Erythroblast (primary cell): ENCODE measurements at regions not wholly inside any gene's neighbourhood (a gene's known extent, or its start where the extent isn't known, plus 50 kb on each side); places are given as distances from the start of the nearest gene placed in this dataset.
"Not testable (repeated sequence)": the region's sequence is repeated elsewhere in the genome, so short reads cannot be mapped to it uniquely, and the experiment has no call there.

Experiments used
- DNase-seq, 2 experiments: peaks; one replicate each; lab custom pipeline; 2025; lab: John Stamatoyannopoulos, UW
- GATA1 ChIP-seq: IDR thresholded peaks from 2 replicates; pipeline ENCODE4 v1.6.1; 2011; ENCODE audit warnings: low read depth, mild to moderate bottlenecking, control low read depth, low read length, moderate library complexity
- POLR2A ChIP-seq: IDR thresholded peaks from 2 replicates; pipeline ENCODE4 v1.6.1; 2011; ENCODE audit warnings: mild to moderate bottlenecking, low read length

DNA sequence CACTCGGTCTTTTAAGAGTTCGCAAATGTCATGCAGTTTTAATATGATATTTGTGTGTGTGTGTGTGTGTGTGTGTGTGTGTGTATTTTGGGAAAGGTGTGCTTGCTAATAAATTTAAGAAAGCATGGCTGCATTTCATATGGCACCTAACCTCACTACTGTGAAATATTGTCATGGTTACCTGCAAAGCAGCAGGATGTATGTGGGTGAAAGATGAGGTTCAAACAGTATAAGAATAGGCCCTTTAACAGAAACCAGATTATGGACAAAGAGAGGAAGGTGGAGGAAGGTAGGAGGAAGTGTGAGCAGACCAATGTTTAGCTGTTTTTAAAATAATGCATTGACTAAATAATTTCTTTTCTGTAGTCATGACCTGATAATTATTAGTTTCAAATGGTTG, 73.5 kb upstream of the CACNA2D1 start:
- no peak for TF ChIP-seq GATA1
- TF ChIP-seq POLR2A = no peak
- no peak for DNase-seq

DNA sequence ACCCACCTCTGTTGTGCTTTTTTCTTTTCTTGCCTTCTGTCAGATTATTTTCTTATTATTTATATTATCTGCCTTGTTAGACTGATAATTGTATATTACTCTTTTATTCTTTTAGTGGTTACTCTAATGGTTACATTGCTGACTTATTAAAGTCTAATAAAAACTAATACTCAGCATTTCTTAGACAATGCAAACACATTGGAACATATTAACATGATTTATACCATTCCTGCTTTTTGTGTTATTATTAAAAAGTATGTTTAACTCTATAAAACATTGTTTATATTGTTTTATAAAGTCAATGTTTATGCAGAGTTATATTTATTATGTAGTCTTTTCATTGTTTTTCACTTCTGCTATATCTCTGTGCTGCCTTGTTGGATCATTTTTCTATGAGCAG, 68.0 kb upstream of the CACNA2D1 start:
- DNase-seq = no peak
- TF ChIP-seq GATA1 (no peak), POLR2A (no peak)

DNA sequence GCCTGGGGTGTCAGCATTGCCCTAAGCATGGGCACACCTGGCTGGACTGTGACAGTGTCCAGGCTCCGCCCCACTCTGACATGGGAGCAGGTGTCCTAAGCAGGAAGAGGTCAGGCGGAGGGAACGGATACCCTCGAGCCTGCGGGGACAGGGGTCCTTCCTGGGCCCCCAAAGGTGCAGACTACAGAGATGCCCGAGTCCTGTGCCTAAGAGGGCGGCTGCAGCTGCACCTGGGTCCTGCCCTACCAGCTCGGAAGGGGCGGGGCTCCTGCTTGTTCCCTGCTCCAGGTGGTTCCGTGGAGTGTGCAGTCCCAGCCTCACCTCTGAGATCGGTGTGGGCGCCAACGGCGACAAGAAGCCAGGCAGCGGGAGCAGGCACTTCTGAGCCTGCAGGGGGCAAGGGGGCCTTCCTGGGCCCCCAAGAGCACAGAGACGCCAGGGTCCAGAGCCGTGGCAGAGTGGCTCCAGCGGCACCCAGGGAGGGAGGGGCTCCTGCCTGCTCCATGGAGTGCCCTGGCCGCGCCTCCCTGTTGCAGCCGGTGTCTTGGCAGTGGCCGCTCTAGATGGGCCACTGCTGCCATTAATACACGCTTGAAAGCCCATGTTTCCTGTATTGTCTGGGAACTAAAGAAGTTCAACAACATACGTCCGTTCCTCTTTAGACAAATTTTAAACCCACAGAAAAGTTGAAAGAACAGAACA, 64.5 kb upstream of the CACNA2D1 start:
- TF ChIP-seq POLR2A (no peak), GATA1 (no peak)
- DNase-seq = no peak

DNA sequence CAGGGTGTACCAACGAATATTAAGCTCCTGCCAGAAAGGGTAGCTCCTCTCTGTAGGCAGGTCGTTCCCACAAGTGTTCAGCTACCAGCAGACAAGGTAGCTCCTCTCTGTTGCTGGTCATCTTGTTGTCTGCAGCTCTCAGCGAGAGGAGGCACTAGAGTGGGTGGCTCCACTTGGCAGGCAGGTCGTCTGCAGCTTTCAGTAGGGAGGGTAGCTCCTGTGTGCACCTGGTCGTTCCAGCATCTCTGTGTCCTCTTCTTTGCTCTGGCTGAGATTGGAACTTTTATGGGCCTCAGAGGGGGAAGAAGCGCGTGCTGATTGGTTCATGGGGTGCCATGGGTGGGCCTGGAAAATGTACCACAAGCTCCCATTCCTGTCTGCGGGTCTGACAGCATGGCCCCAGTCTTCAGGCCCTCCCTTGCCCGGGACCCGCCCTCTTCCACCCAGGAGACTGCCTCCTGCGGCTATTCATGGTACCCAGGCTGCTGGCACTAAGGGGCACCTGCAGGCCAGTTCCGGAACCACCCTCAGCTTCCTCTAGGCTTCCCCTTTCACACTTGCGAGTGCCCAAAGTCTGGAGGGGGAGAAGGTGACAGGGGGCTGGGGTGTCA, 63.9 kb upstream of the CACNA2D1 start:
- DNase-seq = no peak
- TF ChIP-seq POLR2A = no peak

DNA sequence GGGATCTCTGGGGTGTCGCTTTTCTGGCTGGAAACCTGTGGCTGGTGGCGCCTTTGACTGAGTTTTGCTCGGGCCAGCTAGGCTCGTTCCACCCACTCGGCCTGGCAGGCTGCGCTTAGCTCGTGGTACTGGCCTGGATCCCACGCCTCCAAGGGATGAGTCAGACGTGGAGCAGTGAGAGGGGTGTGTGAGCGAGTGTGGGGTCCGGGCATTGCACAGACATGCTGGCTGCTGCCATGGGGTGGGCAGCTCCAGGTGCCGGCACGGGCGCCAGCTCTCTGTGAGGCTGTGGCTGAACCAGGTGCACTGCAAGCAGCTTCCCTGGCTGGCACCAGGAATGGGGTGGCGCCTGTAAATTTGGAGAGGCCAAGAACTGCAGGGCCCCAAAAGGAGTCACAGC, 63.1 kb upstream of the CACNA2D1 start:
- DNase-seq = no peak
- TF ChIP-seq POLR2A (no peak), GATA1 (no peak)

DNA sequence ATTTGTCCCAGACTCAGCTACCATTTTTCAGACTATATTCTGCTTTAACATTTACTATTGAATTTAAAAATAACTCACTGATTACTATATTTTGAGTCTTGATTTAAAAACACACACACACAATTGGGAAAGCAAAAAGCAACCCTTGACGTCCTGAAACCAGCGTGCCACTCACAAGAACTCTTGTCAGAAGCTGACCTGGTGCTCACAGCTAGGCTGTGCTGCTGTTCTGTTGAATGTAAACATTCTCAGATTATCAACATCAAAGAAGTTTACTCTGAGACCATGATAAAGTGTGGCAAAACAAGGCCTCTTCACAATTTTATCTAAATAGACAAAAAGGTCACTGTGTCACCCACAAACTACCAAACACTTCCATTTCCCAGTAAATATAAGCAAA, 62.6 kb upstream of the CACNA2D1 start:
- TF ChIP-seq POLR2A = no peak
- TF ChIP-seq GATA1 = no peak
- no peak for DNase-seq

DNA sequence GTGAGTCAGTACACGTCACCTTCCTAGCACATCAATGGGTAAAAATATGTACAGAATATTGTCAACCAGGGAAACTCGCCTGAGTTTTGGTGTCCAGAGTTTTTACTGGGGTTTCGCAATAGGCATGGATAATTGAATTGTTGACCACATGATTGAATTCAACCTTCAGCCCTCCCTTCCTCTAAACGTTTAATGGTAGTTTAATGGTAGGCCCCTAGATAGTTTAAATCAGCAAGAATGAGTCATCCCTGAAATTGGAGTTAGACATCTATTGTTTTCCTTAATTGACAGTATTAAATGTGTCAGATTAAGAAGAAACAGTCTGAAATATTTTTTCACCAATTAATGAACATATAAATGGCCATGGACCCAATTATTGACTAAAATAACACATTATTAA, 57.8 kb upstream of the CACNA2D1 start:
- no peak for DNase-seq
- TF ChIP-seq GATA1 (no peak), POLR2A (no peak)

DNA sequence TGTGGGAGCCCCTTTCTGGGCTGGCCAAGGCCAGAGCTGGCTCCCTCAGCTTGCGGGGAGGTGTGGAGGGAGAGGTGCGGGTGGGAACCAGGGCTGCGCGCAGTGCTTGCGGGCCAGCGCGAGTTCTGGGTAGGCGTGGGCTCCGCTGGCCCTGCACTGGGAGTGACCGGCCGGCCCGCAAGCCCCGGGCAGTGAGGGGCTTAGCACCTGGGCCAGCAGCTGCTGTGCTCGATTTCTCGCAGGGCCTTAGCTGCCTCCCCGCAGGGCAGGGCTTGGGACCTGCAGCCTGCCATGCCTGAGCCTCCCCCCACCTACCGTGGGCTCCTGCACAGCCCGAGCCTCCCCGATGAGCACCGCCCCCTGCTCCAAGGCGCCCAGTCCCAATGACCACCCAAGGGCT, 56.0 kb upstream of the CACNA2D1 start:
- not testable (repeated sequence) for DNase-seq

DNA sequence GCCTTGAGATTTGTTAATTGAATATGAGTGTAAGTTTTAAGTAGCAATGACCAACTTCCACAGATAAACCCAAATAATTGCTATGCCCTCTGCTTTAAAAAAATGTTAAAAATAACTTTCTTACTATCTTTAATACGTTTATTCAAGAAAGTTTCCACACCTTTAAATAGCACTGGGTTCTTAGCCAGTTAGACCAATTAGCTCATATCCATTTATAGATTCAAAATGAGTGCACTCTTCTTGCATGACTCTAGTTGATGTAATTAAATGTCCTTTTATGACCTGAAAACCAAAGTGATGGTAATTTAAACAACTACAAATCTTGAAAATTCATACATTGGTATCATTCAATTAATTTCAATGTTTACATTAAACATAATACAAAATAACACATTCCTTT, 50.8 kb upstream of the CACNA2D1 start:
- TF ChIP-seq POLR2A = no peak
- no peak for TF ChIP-seq GATA1
- no peak for DNase-seq
